Calu3 (cell line): ENCODE measurements at regions not wholly inside any gene's neighbourhood (a gene's known extent, or its start where the extent isn't known, plus 50 kb on each side); places are given as distances from the start of the nearest gene placed in this dataset.

ENCODE experiments used
- BruUV-seq: library from RNA; stranded (reverse); fragments of 400-500 nt; replicated peaks from 2 replicates; lab custom pipeline; 2021; lab: Mats Ljungman, UMichigan
- CTCF ChIA-PET: fragments of 300-600 bp; sonication (Branson Sonifier 250); formaldehyde crosslinking; loops from one replicate; lab custom pipeline; 2022; ENCODE audit warnings: antibody characterized with exemption; lab: Charles Lee
- DNase-seq: peaks from one replicate; pipeline ENCODE4 v3.0.0; 2022
- H3K27ac Mint-ChIP-seq: one replicate; pipeline ENCODE4 v1.8.0; 2022; ENCODE audit warnings: mixed read lengths; ENCODE audit not compliant: unreplicated experiment
- H3K27me3 Mint-ChIP-seq: one replicate; pipeline ENCODE4 v1.8.0; 2022; ENCODE audit warnings: mixed read lengths; ENCODE audit not compliant: unreplicated experiment
- H3K36me3 Mint-ChIP-seq: one replicate; pipeline ENCODE4 v1.8.0; 2022; ENCODE audit warnings: mild to moderate bottlenecking, moderate library complexity, mixed read lengths; ENCODE audit not compliant: insufficient read depth, unreplicated experiment
- H3K4me1 Mint-ChIP-seq: one replicate; pipeline ENCODE4 v1.8.0; 2022; ENCODE audit warnings: mild to moderate bottlenecking, low read depth, mixed read lengths; ENCODE audit not compliant: unreplicated experiment
- H3K4me3 Mint-ChIP-seq: one replicate; pipeline ENCODE4 v1.8.0; 2022; ENCODE audit warnings: mild to moderate bottlenecking, low read depth, moderate library complexity, mixed read lengths; ENCODE audit not compliant: unreplicated experiment
- H3K9me3 Mint-ChIP-seq: one replicate; pipeline ENCODE4 v1.8.0; 2022; ENCODE audit warnings: low read depth, mixed read lengths; ENCODE audit not compliant: unreplicated experiment
- intact Hi-C: fragments of 100-400 bp; cut with micrococcal nuclease; formaldehyde crosslinking; loops from one replicate; pipeline ENCODE4 v1.10.0; 2022; ENCODE audit not compliant: unreplicated experiment
- TF ChIP-seq, protein P1 (sequence below): fragments of 200-600 bp; IDR thresholded peaks from one replicate; pipeline ENCODE4 v1.8.0; 2022; ENCODE audit warnings: antibody characterized with exemption; ENCODE audit not compliant: unreplicated experiment

DNA sequence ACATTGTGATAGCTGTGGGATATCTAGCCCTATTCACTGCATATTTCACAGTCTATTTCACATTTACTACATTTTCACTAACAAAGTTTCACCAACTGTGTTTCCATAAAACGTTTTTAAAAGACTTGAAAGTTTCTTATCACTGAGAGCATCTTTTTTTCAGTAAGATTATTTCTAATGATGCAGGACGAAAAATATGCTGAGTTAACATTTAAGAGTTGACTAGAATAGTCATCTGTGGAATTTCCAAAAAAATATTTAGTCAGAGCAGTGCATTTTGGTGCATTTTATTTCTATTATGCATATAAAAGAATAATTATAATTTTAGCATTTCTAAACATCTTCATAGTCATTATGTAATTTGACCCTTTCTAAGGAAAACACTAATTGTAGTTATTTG, 143.8 kb upstream of the CLEC14A start:
- TF ChIP-seq, protein P1, sequence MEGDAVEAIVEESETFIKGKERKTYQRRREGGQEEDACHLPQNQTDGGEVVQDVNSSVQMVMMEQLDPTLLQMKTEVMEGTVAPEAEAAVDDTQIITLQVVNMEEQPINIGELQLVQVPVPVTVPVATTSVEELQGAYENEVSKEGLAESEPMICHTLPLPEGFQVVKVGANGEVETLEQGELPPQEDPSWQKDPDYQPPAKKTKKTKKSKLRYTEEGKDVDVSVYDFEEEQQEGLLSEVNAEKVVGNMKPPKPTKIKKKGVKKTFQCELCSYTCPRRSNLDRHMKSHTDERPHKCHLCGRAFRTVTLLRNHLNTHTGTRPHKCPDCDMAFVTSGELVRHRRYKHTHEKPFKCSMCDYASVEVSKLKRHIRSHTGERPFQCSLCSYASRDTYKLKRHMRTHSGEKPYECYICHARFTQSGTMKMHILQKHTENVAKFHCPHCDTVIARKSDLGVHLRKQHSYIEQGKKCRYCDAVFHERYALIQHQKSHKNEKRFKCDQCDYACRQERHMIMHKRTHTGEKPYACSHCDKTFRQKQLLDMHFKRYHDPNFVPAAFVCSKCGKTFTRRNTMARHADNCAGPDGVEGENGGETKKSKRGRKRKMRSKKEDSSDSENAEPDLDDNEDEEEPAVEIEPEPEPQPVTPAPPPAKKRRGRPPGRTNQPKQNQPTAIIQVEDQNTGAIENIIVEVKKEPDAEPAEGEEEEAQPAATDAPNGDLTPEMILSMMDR: no peak
- Mint-ChIP-seq H3K36me3 (no peaks in the 10 kb centered on the region), H3K9me3 (no peaks in the 10 kb centered on the region), H3K4me3 (no peak overlapping the region), H3K27ac (no peak overlapping the region), H3K27me3 (peaks cover 33% of the 10 kb centered on the region), H3K4me1 (no peaks in the 10 kb centered on the region)
- intact Hi-C loops: no loop called here
- CTCF ChIA-PET: no interaction called here
- no TSS peak for BruUV-seq
- no peak for DNase-seq

DNA sequence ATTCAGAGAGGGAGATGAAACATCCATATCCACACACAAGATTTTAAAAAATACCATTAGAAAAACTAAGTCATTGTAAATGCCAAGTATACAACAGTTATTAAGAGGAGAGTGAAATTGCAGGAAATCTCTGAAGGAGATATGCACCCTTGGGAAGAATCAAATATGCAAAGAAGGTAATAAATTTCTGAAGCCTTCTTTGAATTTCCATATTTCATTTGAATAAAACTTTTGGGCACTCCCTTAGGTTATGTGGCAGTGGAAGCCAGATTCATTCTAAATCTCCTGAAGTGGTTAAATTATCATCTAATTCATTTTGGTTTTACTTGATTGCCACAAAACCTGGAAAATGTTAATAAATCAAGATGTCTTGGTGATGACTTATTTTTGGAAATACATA, 138.9 kb upstream of the CLEC14A start:
- TF ChIP-seq, protein P1: no peak
- DNase-seq: no peak
- Mint-ChIP-seq H3K27ac (no peak overlapping the region), H3K27me3 (peaks cover 14% of the 10 kb centered on the region), H3K36me3 (no peaks in the 10 kb centered on the region), H3K4me3 (no peak overlapping the region), H3K9me3 (no peaks in the 10 kb centered on the region), H3K4me1 (no peaks in the 10 kb centered on the region)
- intact Hi-C loops: no loop called here
- CTCF ChIA-PET: no interaction called here
- BruUV-seq: no TSS peak

DNA sequence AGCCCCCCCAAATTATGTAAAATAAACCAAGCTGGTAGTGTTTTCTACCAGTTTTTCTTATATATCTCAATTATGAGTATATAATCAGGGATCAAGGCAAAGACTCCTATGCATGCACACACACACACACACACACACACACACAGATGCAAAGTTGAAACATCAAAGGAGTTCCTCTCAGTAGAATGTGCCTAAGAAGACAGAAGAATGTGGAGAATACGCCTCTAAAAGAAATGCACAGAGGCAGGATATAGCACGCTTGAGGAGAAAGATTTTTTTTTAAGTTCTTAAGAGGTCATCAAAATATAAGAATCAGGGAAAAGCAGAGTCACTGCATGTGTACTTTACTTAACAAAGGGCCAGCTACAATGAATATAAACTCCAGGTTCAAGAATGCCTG, 138.2 kb upstream of the CLEC14A start:
- intact Hi-C loops: no loop called here
- DNase-seq: no peak
- BruUV-seq: no TSS peak
- CTCF ChIA-PET: no interaction called here
- H3K4me3 Mint-ChIP-seq: no peak overlapping the region
- peaks cover 14% of the 10 kb centered on the region for H3K27me3 Mint-ChIP-seq
- no peaks in the 10 kb centered on the region for H3K4me1 Mint-ChIP-seq
- TF ChIP-seq, protein P1: no peak
- H3K36me3 Mint-ChIP-seq: no peaks in the 10 kb centered on the region
- no peak overlapping the region for H3K27ac Mint-ChIP-seq
- no peaks in the 10 kb centered on the region for H3K9me3 Mint-ChIP-seq

DNA sequence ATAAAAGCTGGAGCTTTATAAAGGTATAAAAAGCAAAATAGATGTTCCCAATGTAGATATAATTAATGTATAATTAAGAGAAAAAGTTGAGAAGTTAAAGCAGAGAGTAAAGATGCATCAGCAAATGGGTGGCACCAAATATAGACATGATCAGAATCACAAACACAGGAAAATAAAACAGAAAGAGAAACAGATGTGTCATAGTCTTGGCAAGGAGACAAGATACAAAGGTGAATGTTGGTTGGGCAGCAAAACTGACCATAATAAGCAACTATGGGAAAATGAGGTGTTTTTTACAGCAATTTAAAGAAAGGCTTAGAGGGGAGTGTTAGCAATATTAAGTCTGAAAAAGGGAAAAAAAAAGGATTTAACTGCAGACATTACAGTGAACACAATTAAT, 135.4 kb upstream of the CLEC14A start:
- H3K4me1 Mint-ChIP-seq: no peaks in the 10 kb centered on the region
- no peaks in the 10 kb centered on the region for H3K9me3 Mint-ChIP-seq
- CTCF ChIA-PET: interaction anchor here (0.6 kb wide), 2 partner anchors 257 to 682 kb away, joined by 5 to 12 read pairs; no protein-coding TSS in a partner anchor
- H3K36me3 Mint-ChIP-seq: no peaks in the 10 kb centered on the region
- TF ChIP-seq, protein P1: no peak
- H3K27ac Mint-ChIP-seq: no peak overlapping the region
- BruUV-seq: no TSS peak
- intact Hi-C loops: no loop called here
- H3K4me3 Mint-ChIP-seq: no peak overlapping the region
- no peak for DNase-seq
- peaks cover 35% of the 10 kb centered on the region for H3K27me3 Mint-ChIP-seq

DNA sequence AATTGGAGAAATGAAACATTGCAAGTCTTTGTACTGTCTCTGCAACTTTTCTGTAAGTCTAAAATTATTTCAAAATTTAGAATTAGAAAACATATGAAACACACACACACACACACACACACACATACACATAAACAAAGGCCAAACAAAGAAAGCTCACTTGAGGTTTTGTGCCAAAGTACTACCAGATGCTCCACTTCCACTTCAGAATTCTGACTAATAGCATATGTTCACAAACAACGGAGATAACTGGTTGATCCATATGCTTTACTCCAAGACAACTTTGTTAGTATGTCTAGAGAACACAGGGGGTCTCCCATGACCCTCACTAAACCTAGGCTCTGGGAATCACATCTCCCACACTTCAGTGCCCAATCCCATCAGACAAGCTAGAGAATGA, 133.8 kb upstream of the CLEC14A start:
- H3K4me1 Mint-ChIP-seq: no peaks in the 10 kb centered on the region
- DNase-seq: no peak
- H3K27me3 Mint-ChIP-seq: peaks cover 22% of the 10 kb centered on the region
- no peaks in the 10 kb centered on the region for H3K9me3 Mint-ChIP-seq
- no TSS peak for BruUV-seq
- TF ChIP-seq, protein P1: no peak
- intact Hi-C loops: no loop called here
- H3K36me3 Mint-ChIP-seq: no peaks in the 10 kb centered on the region
- CTCF ChIA-PET: no interaction called here
- H3K27ac Mint-ChIP-seq: no peak overlapping the region
- no peak overlapping the region for H3K4me3 Mint-ChIP-seq
